GM12892 (cell line): ENCODE measurements at regions not wholly inside any gene's neighbourhood (a gene's known extent, or its start where the extent isn't known, plus 50 kb on each side); places are given as distances from the start of the nearest gene placed in this dataset.

Experiments used
- POLR2A ChIP-seq: IDR thresholded peaks from 2 replicates; pipeline ENCODE4 v1.6.1; 2011; ENCODE audit warnings: low read depth, low read length, control low read depth
- POLR2AphosphoS5 ChIP-seq: IDR thresholded peaks from 2 replicates; pipeline ENCODE4 v1.6.1; 2011; ENCODE audit warnings: low read depth, low read length, control low read depth
- TAF1 ChIP-seq: IDR thresholded peaks from 2 replicates; pipeline ENCODE4 v1.6.1; 2011; ENCODE audit warnings: low read depth, mild to moderate bottlenecking, control low read depth, low read length, borderline replicate concordance

DNA sequence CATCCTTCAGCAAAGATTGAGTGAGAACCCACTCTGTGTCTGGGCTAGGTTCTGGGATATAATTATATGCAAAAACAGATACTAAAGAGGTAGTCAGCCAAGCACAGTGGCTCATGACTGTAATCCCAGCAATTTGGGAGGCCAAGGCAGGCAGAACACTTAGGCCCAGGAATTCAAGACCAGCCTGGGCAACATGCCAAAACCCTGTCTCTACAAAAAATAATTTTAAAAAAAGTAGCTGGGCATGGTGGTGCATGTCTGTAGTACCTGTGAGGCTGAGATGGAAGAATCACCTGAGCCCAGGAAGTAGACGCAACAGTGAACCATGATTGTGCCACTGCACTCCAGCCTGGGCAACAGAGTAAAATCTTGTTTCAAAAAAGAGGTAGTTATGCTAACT is 237.5 kb upstream of the HMGA2 start:
- TF ChIP-seq POLR2A, result no peak
- no peak for TF ChIP-seq TAF1
- TF ChIP-seq POLR2AphosphoS5, result no peak
